ENCODE measurements at regions not wholly inside any gene's neighbourhood (a gene's known extent, or its start where the extent isn't known, plus 50 kb on each side); places are given as distances from the start of the nearest gene placed in this dataset.

- no peaks in the 10 kb centered on the region for H3K4me1 ChIP-seq
- H3K36me3 ChIP-seq = peaks cover 6% of the 10 kb centered on the region
- peaks cover 15% of the 10 kb centered on the region for H3K9me3 ChIP-seq (replicated peaks)
- no peak for TF ChIP-seq CTCF (IDR thresholded peaks at IDR 0.05; ENCODE audit: borderline replicate concordance)
- no peaks in the 10 kb centered on the region for H3K27me3 ChIP-seq (ENCODE audit: low read depth)
- H3K4me3 ChIP-seq = no peak overlapping the region
- intact Hi-C loops (cut with micrococcal nuclease) = no loop called here
- DNase-seq = no peak
- no peak overlapping the region for H3K27ac ChIP-seq (replicated peaks)
Measured at GRCh38 chr4:124583797-124584196, 128.7 kb downstream of the ANKRD50 start.

DNA sequence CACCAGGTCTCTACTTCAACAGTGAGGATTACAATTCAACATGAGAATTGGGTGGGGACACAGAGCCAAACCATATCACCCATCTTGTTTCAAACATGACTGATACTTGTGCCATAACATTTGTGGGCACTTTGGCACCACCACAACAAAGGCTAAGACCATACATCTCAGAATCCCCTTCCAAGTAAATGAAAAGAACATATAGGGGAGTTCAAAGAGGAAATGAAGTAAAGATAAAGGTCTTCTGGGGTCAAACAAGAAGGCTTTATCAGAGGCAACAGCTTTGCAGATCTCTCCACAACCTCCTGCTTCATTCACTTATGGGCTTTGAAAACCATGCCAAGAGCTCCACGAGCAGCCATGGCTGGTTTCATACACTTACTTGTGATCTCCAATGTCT lies 122.7 kb downstream of the ANKRD50 start:
- Histone ChIP-seq H3K36me3 (peaks cover 6% of the 10 kb centered on the region), H3K4me3 (no peak overlapping the region), H3K4me1 (no peaks in the 10 kb centered on the region), H3K9me3 (replicated peaks) (peaks cover 22% of the 10 kb centered on the region), H3K27me3 (ENCODE audit: low read depth) (no peaks in the 10 kb centered on the region), H3K27ac (replicated peaks) (no peak overlapping the region)
- DNase-seq = no peak
- no peak for TF ChIP-seq CTCF (IDR thresholded peaks at IDR 0.05; ENCODE audit: borderline replicate concordance)
- intact Hi-C loops (cut with micrococcal nuclease) = no loop called here

- H3K27me3 ChIP-seq (ENCODE audit: low read depth) = no peaks in the 10 kb centered on the region
- H3K4me3 ChIP-seq = no peak overlapping the region
- DNase-seq = no peak
- peaks cover 6% of the 10 kb centered on the region for H3K36me3 ChIP-seq
- peaks cover 22% of the 10 kb centered on the region for H3K9me3 ChIP-seq (replicated peaks)
- intact Hi-C loops (cut with micrococcal nuclease) = no loop called here
- no peaks in the 10 kb centered on the region for H3K4me1 ChIP-seq
- H3K27ac ChIP-seq (replicated peaks) = no peak overlapping the region
- TF ChIP-seq CTCF (IDR thresholded peaks at IDR 0.05; ENCODE audit: borderline replicate concordance) = no peak
Measured at GRCh38 chr4:124590480-124590879, 122.1 kb downstream of the ANKRD50 start.

DNA sequence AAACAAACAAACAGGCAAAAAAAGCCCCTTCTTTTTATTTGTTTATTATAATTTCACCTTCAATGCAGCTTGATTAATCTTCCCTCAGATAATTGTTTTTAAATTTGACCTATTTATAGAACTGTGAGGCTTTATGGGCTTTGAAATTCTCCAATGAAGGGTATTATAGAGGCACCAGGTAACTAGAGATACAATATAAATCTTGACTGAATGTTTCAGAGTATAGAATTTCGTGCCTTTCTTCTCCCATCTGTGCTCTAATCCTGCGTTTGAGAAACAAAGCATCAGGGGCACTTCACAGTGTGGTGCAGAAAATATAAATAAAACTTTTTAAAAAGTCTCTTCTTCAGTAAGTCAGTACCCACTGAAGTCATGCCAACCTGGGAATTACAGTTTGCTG lies 120.9 kb downstream of the ANKRD50 start:
- no peak for DNase-seq
- Histone ChIP-seq H3K27me3 (ENCODE audit: low read depth) (no peaks in the 10 kb centered on the region), H3K27ac (replicated peaks) (no peak overlapping the region), H3K9me3 (replicated peaks) (peaks cover 22% of the 10 kb centered on the region), H3K4me3 (no peak overlapping the region), H3K4me1 (no peaks in the 10 kb centered on the region), H3K36me3 (peaks cover 6% of the 10 kb centered on the region)
- intact Hi-C loops (cut with micrococcal nuclease) = no loop called here
- TF ChIP-seq CTCF (IDR thresholded peaks at IDR 0.05; ENCODE audit: borderline replicate concordance) = no peak

DNA sequence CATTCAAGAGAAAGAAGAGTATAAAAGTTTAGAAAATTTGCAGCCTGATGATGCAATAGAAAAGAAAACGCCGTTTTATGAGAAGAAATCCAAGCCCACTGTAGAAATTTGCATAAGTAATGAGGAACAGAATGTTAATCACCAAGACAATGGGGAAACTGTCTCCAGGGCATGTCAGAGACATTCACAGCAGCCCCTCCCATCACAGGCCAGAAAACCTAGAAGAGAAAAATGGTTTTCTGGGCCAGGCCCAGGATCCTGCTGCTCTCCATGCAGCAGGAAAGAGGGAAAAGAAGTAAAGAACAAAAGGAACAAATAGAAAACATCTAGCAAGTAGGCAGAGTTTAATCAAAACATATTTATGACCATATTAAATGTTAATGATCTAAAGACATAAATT lies 119.0 kb downstream of the ANKRD50 start:
- no peak for TF ChIP-seq CTCF (IDR thresholded peaks at IDR 0.05; ENCODE audit: borderline replicate concordance)

DNA sequence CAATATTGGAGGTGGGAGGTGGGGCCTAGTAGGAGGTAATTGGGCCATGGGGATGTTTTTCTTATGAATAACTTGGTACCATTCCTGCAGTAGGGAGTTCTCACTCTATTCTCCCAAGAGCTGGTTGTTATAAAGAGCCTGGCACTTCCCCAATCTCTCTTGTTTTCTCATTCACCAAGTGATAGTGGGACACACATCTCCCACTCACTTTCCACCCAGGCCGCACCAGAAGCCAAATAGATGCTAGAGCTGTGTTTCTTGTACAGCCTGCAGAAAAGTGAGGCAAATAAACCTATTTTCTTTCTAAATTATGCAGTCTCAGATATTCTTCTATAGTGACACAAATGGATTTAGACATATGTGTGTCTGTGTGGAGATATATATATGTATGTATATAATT lies 117.6 kb downstream of the ANKRD50 start:
- Histone ChIP-seq H3K36me3 (no peaks in the 10 kb centered on the region), H3K4me3 (no peak overlapping the region), H3K4me1 (no peaks in the 10 kb centered on the region), H3K27me3 (ENCODE audit: low read depth) (no peaks in the 10 kb centered on the region), H3K27ac (replicated peaks) (no peak overlapping the region), H3K9me3 (replicated peaks) (no peaks in the 10 kb centered on the region)
- TF ChIP-seq CTCF (IDR thresholded peaks at IDR 0.05; ENCODE audit: borderline replicate concordance) = no peak
- DNase-seq = no peak
- intact Hi-C loops (cut with micrococcal nuclease) = no loop called here

More for the DNA sequence above, 119.0 kb downstream of the ANKRD50 start:
- H3K27ac ChIP-seq (replicated peaks) = no peak overlapping the region
- H3K4me1 ChIP-seq = no peaks in the 10 kb centered on the region
- no peak for DNase-seq
- intact Hi-C loops (cut with micrococcal nuclease) = no loop called here
- no peak overlapping the region for H3K4me3 ChIP-seq
- no peaks in the 10 kb centered on the region for H3K27me3 ChIP-seq (ENCODE audit: low read depth)
- no peaks in the 10 kb centered on the region for H3K36me3 ChIP-seq
- peaks cover 9% of the 10 kb centered on the region for H3K9me3 ChIP-seq (replicated peaks)

Measured in left ventricle myocardium inferior (tissue), 1 donor.